GM18867 (cell line): ENCODE measurements at regions not wholly inside any gene's neighbourhood (a gene's known extent, or its start where the extent isn't known, plus 50 kb on each side); places are given as distances from the start of the nearest gene placed in this dataset.
A peak's percentile ranks its signal among the peaks of the same experiment; 100 is the strongest.

Source experiments
- ATAC-seq: cut with Tn5 transposase; IDR thresholded peaks from one replicate; pipeline ENCODE4 v1.9.1; 2021; ENCODE audit warnings: mild to moderate bottlenecking, moderate library complexity; ENCODE audit not compliant: unreplicated experiment

- ATAC-seq = no peak
Measured at GRCh38 chr7:11290863-11291262, 317.2 kb downstream of the PHF14 start.

GRCh38 chr7:11294218-11294617 is 320.5 kb downstream of the PHF14 start:
- ATAC-seq = no peak

- no peak for ATAC-seq
Measured at GRCh38 chr7:11294965-11295364, 321.3 kb downstream of the PHF14 start.

DNA sequence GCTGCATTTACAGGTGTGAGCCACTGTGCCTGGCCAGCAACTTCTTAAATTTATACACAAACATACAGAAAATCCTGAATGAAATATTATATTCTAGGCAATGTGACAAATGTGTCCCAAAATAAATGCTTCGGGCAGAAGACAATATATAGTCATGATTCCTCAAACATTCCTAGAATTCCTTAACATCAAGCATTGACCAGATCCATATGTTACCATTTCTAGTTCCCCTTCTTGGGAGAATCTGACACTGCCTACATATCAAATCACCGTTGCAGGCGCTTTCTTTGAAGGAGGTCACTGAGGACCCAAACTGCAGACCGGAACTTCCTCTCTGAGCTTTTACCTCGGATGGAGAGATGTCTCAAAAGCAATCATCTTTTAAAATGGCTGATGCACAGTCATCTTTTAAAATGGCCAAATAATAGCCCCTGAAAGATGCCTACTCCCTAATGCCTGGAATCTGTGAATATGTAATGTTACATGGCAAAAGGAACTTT is 323.5 kb downstream of the PHF14 start:
- no peak for ATAC-seq

GRCh38 chr7:11297764-11298163 is 324.1 kb downstream of the PHF14 start:
- ATAC-seq = no peak

DNA sequence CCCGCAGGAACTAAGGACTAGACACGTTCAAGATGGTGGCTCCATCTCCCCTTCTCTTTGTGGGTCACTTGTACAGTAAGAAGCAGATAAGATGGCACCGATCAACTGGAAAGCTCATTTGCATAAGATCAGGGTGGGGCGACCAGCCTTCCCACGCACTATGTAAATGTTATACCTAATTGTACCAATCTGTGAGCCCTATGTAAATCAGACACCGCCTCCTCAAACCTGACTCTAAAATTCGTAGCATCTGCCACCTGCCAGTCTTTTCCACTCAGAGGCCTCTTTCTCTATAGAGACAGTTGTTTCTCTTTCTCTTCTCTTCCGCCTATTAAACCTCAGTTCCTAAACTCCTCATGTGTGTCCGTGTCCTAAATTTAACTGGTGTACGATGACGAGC is 324.5 kb downstream of the PHF14 start:
- no peak for ATAC-seq

- no peak for ATAC-seq
Measured at GRCh38 chr7:11300241-11300640, 326.6 kb downstream of the PHF14 start.

GRCh38 chr7:11302121-11302520 is 328.4 kb downstream of the PHF14 start:
- ATAC-seq = no peak

GRCh38 chr7:11313801-11314200 is 340.1 kb downstream of the PHF14 start:
- no peak for ATAC-seq

- peak; percentile 75 for ATAC-seq
Measured at GRCh38 chr7:11315666-11316258, 342.1 kb downstream of the PHF14 start.

DNA sequence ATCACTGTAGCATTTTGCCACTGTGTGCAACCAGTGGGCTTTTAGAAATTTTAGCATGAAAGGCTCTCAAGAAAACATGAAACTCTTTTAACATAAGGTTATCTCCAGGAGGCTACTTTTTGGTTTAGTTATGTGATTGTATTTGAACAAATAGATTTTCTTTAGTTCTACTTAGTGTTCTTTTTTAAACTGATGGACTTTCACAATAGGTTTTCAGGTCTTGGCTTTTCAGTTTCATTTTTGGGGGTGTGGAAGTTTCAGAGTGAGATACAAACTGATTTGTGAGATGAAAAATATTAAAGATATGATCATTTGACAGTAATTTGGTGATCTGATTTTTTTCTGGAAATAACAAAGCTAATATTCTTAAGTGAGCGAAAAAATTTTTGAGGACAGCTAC is 344.1 kb downstream of the PHF14 start:
- peak; percentile 59 for ATAC-seq

GRCh38 chr7:11319491-11320274 is 346.0 kb downstream of the PHF14 start:
- ATAC-seq = no peak
